H1 (cell line): ENCODE measurements at regions not wholly inside any gene's neighbourhood (a gene's known extent, or its start where the extent isn't known, plus 50 kb on each side); places are given as distances from the start of the nearest gene placed in this dataset.

Experiments used
- SIRT6 ChIP-seq: IDR thresholded peaks from one replicate; pipeline ENCODE4 v1.7.1; 2012; ENCODE audit warnings: low read length, inconsistent platforms
- TF ChIP-seq, protein P1 (sequence below): fragments of 300-600 bp; sonication (generic); IDR thresholded peaks from 2 replicates; pipeline ENCODE4 v1.7.1; 2012; ENCODE audit warnings: low read length, moderate library complexity, mild to moderate bottlenecking, inconsistent platforms; ENCODE audit not compliant: insufficient replicate concordance
- TF ChIP-seq, protein P2 (sequence below): IDR thresholded peaks from 2 replicates; pipeline ENCODE4 v1.6.1; 2011; ENCODE audit warnings: low read depth, mild to moderate bottlenecking, low read length; ENCODE audit not compliant: insufficient read depth

DNA sequence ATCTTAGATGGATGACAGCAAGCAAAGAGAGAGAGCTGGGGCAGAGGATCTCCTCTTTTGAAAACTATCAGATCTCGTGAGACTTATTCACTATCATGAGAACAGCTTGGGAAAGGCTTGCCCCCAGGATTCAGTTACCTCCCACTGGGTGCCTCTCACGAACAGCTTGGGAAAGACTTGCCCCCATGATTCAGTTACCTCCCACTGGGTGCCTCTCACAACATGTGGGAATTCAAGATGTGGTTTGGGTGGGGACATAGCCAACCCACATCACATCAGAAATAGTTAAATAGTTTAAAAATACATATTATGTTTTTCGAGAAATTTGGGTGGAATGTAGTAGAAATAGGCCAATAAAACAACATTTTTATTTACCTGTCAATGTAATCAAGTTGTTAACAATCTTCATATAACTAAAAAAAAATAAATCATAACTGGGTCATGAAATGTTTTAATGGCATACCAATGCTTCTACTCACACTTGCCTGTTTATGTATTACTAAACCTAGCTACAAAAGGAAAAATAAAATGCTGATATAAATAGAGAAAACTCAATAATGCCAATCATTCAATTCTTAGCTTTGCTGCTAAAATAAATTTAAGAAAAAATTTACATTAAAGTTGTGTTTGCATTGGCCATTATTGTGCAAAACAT is 608.9 kb downstream of the SUCLG1 start (continued):
- TF ChIP-seq, protein P1, sequence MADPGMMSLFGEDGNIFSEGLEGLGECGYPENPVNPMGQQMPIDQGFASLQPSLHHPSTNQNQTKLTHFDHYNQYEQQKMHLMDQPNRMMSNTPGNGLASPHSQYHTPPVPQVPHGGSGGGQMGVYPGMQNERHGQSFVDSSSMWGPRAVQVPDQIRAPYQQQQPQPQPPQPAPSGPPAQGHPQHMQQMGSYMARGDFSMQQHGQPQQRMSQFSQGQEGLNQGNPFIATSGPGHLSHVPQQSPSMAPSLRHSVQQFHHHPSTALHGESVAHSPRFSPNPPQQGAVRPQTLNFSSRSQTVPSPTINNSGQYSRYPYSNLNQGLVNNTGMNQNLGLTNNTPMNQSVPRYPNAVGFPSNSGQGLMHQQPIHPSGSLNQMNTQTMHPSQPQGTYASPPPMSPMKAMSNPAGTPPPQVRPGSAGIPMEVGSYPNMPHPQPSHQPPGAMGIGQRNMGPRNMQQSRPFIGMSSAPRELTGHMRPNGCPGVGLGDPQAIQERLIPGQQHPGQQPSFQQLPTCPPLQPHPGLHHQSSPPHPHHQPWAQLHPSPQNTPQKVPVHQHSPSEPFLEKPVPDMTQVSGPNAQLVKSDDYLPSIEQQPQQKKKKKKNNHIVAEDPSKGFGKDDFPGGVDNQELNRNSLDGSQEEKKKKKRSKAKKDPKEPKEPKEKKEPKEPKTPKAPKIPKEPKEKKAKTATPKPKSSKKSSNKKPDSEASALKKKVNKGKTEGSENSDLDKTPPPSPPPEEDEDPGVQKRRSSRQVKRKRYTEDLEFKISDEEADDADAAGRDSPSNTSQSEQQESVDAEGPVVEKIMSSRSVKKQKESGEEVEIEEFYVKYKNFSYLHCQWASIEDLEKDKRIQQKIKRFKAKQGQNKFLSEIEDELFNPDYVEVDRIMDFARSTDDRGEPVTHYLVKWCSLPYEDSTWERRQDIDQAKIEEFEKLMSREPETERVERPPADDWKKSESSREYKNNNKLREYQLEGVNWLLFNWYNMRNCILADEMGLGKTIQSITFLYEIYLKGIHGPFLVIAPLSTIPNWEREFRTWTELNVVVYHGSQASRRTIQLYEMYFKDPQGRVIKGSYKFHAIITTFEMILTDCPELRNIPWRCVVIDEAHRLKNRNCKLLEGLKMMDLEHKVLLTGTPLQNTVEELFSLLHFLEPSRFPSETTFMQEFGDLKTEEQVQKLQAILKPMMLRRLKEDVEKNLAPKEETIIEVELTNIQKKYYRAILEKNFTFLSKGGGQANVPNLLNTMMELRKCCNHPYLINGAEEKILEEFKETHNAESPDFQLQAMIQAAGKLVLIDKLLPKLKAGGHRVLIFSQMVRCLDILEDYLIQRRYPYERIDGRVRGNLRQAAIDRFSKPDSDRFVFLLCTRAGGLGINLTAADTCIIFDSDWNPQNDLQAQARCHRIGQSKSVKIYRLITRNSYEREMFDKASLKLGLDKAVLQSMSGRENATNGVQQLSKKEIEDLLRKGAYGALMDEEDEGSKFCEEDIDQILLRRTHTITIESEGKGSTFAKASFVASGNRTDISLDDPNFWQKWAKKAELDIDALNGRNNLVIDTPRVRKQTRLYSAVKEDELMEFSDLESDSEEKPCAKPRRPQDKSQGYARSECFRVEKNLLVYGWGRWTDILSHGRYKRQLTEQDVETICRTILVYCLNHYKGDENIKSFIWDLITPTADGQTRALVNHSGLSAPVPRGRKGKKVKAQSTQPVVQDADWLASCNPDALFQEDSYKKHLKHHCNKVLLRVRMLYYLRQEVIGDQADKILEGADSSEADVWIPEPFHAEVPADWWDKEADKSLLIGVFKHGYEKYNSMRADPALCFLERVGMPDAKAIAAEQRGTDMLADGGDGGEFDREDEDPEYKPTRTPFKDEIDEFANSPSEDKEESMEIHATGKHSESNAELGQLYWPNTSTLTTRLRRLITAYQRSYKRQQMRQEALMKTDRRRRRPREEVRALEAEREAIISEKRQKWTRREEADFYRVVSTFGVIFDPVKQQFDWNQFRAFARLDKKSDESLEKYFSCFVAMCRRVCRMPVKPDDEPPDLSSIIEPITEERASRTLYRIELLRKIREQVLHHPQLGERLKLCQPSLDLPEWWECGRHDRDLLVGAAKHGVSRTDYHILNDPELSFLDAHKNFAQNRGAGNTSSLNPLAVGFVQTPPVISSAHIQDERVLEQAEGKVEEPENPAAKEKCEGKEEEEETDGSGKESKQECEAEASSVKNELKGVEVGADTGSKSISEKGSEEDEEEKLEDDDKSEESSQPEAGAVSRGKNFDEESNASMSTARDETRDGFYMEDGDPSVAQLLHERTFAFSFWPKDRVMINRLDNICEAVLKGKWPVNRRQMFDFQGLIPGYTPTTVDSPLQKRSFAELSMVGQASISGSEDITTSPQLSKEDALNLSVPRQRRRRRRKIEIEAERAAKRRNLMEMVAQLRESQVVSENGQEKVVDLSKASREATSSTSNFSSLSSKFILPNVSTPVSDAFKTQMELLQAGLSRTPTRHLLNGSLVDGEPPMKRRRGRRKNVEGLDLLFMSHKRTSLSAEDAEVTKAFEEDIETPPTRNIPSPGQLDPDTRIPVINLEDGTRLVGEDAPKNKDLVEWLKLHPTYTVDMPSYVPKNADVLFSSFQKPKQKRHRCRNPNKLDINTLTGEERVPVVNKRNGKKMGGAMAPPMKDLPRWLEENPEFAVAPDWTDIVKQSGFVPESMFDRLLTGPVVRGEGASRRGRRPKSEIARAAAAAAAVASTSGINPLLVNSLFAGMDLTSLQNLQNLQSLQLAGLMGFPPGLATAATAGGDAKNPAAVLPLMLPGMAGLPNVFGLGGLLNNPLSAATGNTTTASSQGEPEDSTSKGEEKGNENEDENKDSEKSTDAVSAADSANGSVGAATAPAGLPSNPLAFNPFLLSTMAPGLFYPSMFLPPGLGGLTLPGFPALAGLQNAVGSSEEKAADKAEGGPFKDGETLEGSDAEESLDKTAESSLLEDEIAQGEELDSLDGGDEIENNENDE = no peak
- TF ChIP-seq, protein P2, sequence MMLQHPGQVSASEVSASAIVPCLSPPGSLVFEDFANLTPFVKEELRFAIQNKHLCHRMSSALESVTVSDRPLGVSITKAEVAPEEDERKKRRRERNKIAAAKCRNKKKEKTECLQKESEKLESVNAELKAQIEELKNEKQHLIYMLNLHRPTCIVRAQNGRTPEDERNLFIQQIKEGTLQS = no peak
- no peak for TF ChIP-seq SIRT6
